Esophagus squamous epithelium (tissue), 4 donors: ENCODE measurements at regions not wholly inside any gene's neighbourhood (a gene's known extent, or its start where the extent isn't known, plus 50 kb on each side); places are given as distances from the start of the nearest gene placed in this dataset.
"Not testable (repeated sequence)": the region's sequence is repeated elsewhere in the genome, so short reads cannot be mapped to it uniquely, and the experiment has no call there.

ENCODE experiments used
- CTCF ChIP-seq, 6 experiments: fragments of 450-650 bp in 4 of 6; fragments of 200-600 bp in 2 of 6; sonication (generic) in 2 of 6; IDR thresholded peaks; one replicate each; pipeline ENCODE4 v1.5.1; 2016 to 2019; ENCODE audit warnings: antibody characterized with exemption in 6 of 6, mild to moderate bottlenecking in 4 of 6, moderate library complexity in 4 of 6
- POLR2A ChIP-seq, 4 donors: fragments of 450-650 bp; IDR thresholded peaks; one replicate each; pipeline ENCODE4 v1.6.1; 2017; ENCODE audit warnings: antibody characterized with exemption in 4 of 4, mild to moderate bottlenecking in 4 of 4, moderate library complexity in 3 of 4

- not testable (repeated sequence) for TF ChIP-seq CTCF, POLR2A (IDR thresholded peaks at IDR 0.05)
Observed at GRCh38 chr12:28099245-28099644, 91.0 kb upstream of the CCDC91 start.
